ENCODE measurements at regions not wholly inside any gene's neighbourhood (a gene's known extent, or its start where the extent isn't known, plus 50 kb on each side); places are given as distances from the start of the nearest gene placed in this dataset.

DNA sequence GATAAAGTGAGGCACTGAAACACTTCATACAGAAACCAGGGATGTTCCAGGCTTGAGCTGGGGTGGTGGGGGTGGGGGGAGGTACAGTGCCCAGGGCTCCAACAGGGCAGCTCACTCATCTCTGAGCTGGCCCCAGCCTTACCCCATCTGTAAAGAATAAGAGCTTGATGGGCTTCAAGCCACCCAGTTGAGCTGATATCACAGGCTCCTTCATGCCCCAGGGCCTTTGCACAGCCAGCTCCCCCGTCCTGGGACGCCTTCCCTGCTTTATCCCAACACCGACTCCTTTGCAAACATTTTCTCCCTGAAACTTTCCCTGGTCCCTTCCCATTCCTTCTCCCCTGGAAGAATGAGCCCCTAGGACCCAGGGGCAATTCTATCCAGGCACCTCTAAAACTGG is 261.7 kb downstream of the PARN start:
- Mint-ChIP-seq H3K27ac (no peak overlapping the region), H3K4me1 (peaks cover 3% of the 10 kb centered on the region), H3K4me3 (no peak overlapping the region), H3K9me3 (no peaks in the 10 kb centered on the region), H3K27me3 (peaks cover 3% of the 10 kb centered on the region), H3K36me3 (no peaks in the 10 kb centered on the region)
- ATAC-seq (ENCODE audit: low read depth): no peak
- no peak for DNase-seq (ENCODE audit: low spot score in 2 of 2)

DNA sequence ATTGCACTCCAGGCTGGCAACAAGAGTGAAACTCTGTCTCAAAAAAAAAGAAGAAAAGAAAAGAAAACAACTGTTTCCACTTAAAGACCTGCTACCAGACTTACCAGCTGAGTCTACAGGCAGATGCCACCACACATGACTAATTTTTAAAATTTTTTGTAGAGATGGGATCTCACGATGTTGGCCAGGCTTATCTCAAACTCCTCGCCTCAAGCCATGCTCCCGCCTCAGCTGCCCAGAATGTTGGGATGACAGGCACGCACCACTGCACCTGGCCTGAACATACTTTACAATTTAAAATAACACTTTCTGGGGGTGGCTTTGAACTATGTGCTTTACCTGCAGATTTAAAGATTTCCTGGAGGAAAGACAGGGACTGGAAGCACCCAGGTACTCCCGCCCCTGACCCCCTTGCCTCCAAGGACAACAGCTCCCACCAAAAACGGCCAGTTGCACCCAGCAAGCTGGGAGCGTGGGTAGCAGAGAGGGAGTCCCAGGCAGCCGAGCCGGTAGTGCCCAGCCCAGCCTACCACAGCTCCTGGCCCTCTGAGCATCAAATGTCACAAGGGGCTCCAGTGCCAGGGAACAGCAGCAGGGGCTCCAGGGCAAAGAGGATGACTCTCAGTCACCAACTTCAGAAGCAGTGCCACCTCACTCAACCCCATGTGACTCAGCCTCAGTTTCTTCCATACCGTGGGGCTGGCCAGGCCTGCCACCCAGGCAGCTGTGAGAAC is 262.9 kb downstream of the PARN start:
- Mint-ChIP-seq H3K4me3 (no peak overlapping the region), H3K27me3 (peaks cover 3% of the 10 kb centered on the region), H3K27ac (no peak overlapping the region), H3K4me1 (peaks cover 3% of the 10 kb centered on the region), H3K36me3 (no peaks in the 10 kb centered on the region), H3K9me3 (no peaks in the 10 kb centered on the region)
- DNase-seq (ENCODE audit: low spot score in 2 of 2): no peak
- ATAC-seq (ENCODE audit: low read depth): no peak

DNA sequence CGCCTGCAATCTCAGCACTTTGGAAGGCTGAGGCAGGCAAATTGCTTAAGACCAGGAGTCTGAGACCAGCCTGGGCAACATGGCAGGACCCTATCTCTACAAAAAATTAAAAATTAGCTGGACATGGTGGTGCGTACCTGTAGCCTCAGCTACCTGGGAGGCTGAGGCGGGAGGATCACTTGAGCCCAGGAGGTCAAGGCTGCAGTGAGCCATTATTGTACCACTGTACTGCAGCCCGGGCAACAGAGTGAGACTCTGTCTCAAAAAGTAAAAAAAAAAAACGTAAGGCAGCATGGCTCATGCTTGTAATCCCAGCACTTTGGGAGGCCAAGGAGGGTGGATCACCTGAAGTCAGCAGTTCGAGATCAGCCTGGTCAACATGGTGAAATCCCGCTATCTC is 263.6 kb downstream of the PARN start:
- DNase-seq (ENCODE audit: low spot score in 2 of 2): no peak

DNA sequence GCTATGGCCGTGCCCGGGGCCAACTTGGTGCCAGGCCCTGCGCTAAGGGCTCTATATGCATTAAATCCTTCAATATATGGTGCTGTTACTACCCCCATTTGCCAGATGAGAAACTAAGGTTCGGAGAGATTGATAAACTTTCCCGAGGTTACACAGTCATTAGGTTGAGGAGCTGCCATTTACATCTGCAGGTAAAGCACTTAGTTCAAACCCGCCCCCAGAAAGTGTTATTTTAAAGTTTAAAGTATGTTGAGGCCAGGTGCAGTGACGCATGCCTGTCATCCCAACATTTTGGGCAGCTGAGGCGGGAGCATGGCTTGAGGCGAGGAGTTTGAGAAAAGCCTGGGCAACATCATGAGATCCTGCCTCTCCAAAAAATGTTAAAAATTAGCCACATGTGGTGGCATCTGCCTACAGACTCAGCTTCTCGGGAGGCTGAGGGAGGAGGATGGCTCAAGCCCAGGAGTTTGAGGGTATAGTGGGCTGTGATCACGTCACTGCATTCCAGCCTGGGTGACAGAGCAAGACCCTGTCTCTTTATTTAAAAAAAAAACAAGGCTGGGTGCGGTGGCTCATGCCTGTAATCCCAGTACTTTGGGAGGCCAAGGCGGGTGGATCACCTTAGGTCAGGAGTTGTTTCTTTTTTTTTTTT is 264.7 kb downstream of the PARN start:
- no peaks in the 10 kb centered on the region for H3K9me3 Mint-ChIP-seq
- no peaks in the 10 kb centered on the region for H3K36me3 Mint-ChIP-seq
- H3K27ac Mint-ChIP-seq: no peak overlapping the region
- peaks cover 3% of the 10 kb centered on the region for H3K4me1 Mint-ChIP-seq
- peaks cover 3% of the 10 kb centered on the region for H3K27me3 Mint-ChIP-seq
- ATAC-seq (ENCODE audit: low read depth): no peak
- DNase-seq (ENCODE audit: low spot score in 2 of 2): no peak
- H3K4me3 Mint-ChIP-seq: no peak overlapping the region

More for the DNA sequence above, 263.6 kb downstream of the PARN start:
- Mint-ChIP-seq H3K27ac (no peak overlapping the region), H3K4me3 (no peak overlapping the region), H3K36me3 (no peaks in the 10 kb centered on the region), H3K9me3 (no peaks in the 10 kb centered on the region), H3K27me3 (peaks cover 3% of the 10 kb centered on the region), H3K4me1 (peaks cover 3% of the 10 kb centered on the region)
- no peak for ATAC-seq (ENCODE audit: low read depth)

DNA sequence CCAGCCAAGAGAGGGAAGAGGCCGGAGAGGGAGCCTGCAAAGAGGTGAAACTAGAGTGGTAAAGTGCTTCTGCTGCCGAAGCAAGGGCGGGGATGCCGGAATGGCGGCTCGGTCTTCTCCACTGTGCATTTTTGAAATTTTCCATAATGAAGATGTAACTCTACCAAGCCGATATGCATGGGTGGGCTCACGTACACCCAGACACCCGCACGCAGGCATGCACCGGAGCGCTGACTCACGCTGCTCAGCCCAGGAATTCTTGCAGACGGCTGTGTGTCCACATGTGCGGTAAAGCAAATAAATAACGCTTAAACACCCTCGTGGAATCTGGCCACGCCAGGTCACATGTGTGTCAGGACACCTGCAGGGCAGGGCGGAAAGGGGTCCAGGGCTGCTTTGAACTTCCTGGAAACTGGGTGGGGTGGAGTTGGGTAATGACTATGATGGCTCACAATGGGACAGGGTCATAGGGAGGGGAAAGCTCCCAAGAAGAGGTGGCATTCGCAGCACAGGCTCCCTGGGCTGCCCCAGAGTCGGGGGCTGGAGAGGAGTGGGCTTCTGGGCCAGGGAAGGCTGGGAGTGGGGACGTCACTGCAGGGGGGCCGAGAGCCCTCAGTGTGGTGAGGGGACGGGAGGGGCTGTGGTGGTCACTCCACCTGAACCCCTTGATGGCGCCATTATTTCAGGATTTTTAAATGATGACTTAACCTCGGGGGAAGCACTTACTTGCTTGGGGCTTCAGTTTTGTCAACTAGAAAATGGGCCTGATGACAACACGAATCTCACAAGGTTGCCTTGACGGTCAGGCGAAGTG is 265.5 kb downstream of the PARN start:
- no peaks in the 10 kb centered on the region for H3K9me3 Mint-ChIP-seq
- ATAC-seq (ENCODE audit: low read depth) (no peak), DNase-seq (ENCODE audit: low spot score in 2 of 2) (no peak)
- H3K27me3 Mint-ChIP-seq: peaks cover 3% of the 10 kb centered on the region
- H3K36me3 Mint-ChIP-seq: no peaks in the 10 kb centered on the region
- H3K4me3 Mint-ChIP-seq: no peak overlapping the region
- no peak overlapping the region for H3K27ac Mint-ChIP-seq
- peaks cover under 1% of the 10 kb centered on the region for H3K4me1 Mint-ChIP-seq

DNA sequence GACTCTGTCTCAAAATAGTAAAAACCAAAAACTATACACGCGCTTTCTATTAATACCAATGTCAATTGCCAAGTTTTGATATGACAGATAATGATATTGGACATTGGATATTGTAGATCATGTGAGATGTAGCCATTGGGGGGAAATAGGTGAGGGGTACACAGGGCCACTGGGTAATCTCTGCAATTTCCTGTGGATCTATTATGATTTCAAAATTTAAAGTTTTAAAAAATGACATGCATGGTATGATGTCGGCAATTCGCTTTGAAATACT is 266.0 kb downstream of the PARN start:
- H3K9me3 Mint-ChIP-seq: no peaks in the 10 kb centered on the region
- no peak for ATAC-seq (ENCODE audit: low read depth)
- no peak overlapping the region for H3K4me3 Mint-ChIP-seq
- peaks cover 3% of the 10 kb centered on the region for H3K27me3 Mint-ChIP-seq
- H3K36me3 Mint-ChIP-seq: no peaks in the 10 kb centered on the region
- peaks cover 3% of the 10 kb centered on the region for H3K4me1 Mint-ChIP-seq
- no peak overlapping the region for H3K27ac Mint-ChIP-seq
- DNase-seq (ENCODE audit: low spot score in 2 of 2): no peak

DNA sequence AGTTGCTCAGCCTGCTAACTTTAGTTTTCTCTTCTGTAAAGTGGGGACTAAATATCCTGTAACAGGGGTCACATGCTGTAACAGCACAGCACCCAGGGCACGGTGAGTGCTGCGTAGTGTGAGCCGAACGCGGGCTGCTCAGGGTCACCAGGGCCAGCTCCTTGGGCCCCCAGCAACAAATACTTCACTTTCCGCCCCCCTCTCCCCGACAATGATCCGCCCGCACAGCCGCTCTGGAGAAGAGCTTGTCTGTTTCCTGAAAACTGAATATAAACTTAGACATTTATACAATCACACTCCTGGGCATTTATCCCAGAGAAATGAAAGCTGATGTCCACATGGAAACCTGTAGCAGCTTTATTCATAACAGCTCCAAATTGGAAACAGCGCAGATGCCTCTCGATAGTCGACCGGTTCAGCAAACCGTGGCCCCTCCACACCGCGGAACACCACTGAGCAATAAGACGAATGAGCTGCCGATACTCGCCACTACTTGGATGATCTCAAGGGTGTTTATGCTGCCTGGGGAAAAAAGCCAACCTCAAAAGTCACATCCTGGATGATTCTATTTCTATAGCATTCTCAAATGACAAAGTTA is 267.2 kb downstream of the PARN start:
- H3K27me3 Mint-ChIP-seq: peaks cover 3% of the 10 kb centered on the region
- H3K4me3 Mint-ChIP-seq: no peak overlapping the region
- no peaks in the 10 kb centered on the region for H3K36me3 Mint-ChIP-seq
- no peak for DNase-seq (ENCODE audit: low spot score in 2 of 2)
- no peaks in the 10 kb centered on the region for H3K9me3 Mint-ChIP-seq
- peaks cover 8% of the 10 kb centered on the region for H3K4me1 Mint-ChIP-seq
- ATAC-seq (ENCODE audit: low read depth): no peak
- no peak overlapping the region for H3K27ac Mint-ChIP-seq

DNA sequence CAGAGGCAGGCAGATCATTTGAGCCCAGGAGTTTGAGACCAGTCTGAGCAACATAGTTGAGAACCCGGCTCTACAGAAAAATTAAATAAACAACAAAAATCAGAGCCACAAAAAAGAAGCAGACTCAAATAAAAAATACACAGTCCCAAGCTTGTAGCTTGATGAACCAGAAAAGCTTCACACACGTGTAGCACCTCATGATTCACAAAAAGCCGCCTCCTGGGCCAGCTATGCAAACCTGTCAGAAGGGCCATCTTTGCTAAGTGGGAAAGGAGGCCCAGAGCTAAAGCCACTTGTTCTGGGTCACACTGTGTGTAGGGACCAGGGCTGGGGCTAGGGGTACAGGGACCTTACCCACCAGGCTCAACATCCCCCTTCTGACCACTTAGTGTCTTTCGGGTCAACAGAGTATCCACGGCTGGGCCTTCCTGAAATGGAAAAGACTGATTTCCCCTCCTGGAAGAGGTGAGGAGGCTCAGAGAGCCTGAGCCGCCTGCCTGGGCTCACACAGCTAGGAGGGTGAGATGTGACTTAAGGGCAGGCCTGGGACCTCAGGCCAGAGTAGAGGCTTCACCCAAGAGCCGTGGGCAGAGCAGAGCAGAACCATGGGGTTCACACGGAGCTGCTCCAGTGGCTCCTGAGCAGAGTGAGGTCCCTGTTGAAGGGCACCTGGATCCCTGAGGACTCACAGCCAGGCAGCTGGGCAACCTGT is 269.6 kb downstream of the PARN start:
- no peak for DNase-seq (ENCODE audit: low spot score in 2 of 2)
- Mint-ChIP-seq H3K4me1 (peaks cover 9% of the 10 kb centered on the region), H3K4me3 (no peak overlapping the region), H3K27me3 (peaks cover 3% of the 10 kb centered on the region), H3K9me3 (no peaks in the 10 kb centered on the region), H3K36me3 (no peaks in the 10 kb centered on the region), H3K27ac (no peak overlapping the region)
- ATAC-seq (ENCODE audit: low read depth): no peak

DNA sequence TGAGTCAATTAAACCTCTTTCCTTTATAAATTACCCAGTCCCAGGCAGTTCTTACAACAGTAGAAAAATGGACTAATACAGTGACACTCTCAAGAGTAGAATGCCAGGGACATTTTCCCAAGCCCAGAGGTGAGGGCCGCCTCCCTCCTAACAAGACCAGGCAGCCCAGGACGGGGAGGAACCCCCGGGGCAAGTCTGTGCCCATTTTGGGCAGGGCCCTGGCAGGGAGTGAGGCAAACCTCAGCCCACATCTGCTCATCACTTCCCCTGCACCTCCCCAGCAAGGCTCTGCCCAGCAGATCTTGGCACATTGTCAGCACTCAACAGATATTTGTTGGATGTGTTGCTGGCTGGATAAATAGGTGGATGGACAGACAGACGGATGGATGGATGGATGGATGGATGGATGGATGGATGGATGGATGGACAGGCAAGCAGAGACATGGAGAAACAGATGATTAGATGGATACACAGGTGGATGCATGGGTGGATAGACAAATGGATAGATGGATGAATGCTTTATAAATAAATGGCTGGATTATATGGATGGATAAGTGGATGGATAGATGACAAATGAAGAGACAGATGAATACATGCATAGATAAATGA is 271.3 kb downstream of the PARN start:
- ATAC-seq (ENCODE audit: low read depth) (no peak), DNase-seq (ENCODE audit: low spot score in 2 of 2) (no peak)
- H3K27ac Mint-ChIP-seq: no peak overlapping the region
- H3K4me3 Mint-ChIP-seq: no peak overlapping the region
- no peaks in the 10 kb centered on the region for H3K27me3 Mint-ChIP-seq
- H3K4me1 Mint-ChIP-seq: peaks cover 14% of the 10 kb centered on the region
- H3K9me3 Mint-ChIP-seq: no peaks in the 10 kb centered on the region
- H3K36me3 Mint-ChIP-seq: no peaks in the 10 kb centered on the region

DNA sequence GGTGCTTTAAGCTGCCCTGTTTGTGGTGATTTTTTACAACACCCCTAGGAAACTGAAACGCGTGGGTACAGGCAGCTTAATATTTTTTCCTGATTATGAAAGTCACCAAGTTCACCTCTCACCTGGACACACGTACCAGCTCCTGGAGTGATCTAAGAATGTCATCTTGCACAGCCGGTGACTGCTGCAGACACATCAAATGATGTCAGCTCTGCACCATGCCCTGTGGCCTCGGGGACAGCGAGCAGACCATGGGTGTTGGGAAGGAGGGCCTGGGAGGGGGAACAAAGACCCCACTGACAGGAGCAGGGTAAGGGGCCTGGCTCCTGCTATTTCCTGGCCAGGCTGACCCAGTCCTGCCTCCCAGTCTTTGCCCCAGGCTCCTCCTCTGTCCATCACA is 272.7 kb downstream of the PARN start:
- DNase-seq (ENCODE audit: low spot score in 2 of 2) (no peak), ATAC-seq (ENCODE audit: low read depth) (no peak)
- Mint-ChIP-seq H3K27me3 (no peaks in the 10 kb centered on the region), H3K4me3 (no peak overlapping the region), H3K27ac (no peak overlapping the region), H3K36me3 (no peaks in the 10 kb centered on the region), H3K4me1 (peaks cover 17% of the 10 kb centered on the region), H3K9me3 (no peaks in the 10 kb centered on the region)

DNA sequence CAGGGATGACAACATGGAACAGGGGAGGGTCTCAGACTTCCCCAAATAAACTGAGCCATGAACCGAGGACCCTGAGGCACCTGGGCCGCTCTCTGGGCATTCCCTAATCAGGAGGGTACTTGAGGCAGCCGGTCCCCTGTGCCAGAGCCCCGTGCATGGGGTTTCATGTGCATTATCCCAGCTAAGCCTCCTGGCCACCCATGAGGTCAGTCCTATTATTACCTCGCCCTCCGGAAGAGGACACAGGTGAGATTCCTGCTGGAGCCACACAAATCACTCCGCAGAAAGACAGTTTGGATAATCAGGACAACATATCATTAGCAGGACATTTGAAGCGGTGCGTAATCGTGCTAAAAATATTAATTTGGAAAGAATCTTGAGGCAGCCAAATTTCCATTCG is 274.0 kb downstream of the PARN start:
- Mint-ChIP-seq H3K9me3 (no peaks in the 10 kb centered on the region), H3K36me3 (no peaks in the 10 kb centered on the region), H3K4me1 (peaks cover 17% of the 10 kb centered on the region), H3K4me3 (no peak overlapping the region), H3K27ac (no peak overlapping the region), H3K27me3 (no peaks in the 10 kb centered on the region)
- ATAC-seq (ENCODE audit: low read depth): no peak
- DNase-seq (ENCODE audit: low spot score in 2 of 2): no peak

DNA sequence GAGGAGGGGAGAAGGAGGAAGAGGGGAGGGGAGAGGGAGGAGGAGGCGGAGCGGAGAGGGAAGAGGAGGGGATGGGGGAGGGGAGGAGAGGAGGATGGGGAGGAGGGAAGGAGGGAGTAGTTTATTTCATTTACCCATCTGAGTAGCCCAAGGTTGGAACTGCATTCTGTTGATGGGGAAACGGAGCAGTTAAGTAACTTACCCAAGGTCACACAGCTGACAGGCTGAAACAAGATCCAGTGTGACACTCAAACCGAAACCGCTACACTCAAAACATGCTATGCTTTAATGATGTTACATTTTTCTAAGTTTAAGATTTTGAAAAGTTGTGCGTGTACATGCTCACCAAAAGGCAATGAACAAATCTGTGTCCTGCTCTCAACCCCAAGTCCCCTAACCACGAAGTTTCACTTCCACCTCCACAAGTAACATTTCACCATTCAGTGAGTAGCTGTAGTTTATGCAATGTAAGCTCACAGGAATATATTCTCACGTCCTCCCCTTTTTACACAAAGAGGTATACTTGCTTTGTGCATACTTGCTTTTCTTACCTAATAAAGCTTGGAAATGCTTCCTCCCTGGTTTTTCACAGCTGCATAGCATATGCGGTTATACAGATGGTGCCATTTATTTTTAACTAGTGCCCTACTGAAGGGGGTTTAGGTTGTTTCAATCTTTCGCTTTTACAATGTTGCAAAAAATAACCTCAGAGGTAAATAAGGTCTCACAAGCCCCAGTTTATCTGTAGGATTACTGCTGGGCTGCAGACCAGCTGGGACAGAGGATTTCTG is 275.3 kb downstream of the PARN start:
- peak overlapping the region; percentile 46 for H3K4me3 Mint-ChIP-seq
- peaks cover 21% of the 10 kb centered on the region for H3K4me1 Mint-ChIP-seq
- ATAC-seq (ENCODE audit: low read depth) (peak; percentile 93), DNase-seq (ENCODE audit: low spot score in 2 of 2) (peak; percentile 38 to 75)
- H3K27me3 Mint-ChIP-seq: no peaks in the 10 kb centered on the region
- H3K9me3 Mint-ChIP-seq: no peaks in the 10 kb centered on the region
- peak overlapping the region; percentile 54 for H3K27ac Mint-ChIP-seq
- H3K36me3 Mint-ChIP-seq: no peaks in the 10 kb centered on the region

DNA sequence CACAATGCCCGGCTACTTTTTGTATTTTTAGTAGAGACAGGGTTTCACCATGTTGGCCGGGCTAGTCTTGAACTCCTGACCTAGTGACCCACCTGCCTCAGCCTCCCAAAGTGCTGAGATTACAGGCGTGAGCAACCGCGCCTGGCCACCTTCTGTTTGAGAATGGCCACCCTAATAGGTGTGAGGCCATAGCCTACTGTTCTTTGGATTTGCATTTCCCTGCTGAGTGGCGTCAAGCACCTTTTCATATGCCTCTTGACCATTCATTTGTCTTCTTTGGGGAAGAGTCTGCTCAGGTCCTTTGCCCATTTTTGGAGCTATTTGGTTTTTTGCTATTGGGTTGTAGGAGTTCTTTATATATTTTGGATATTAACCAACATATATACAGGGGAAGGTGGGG is 276.7 kb downstream of the PARN start:
- DNase-seq (ENCODE audit: low spot score in 2 of 2): no peak
- H3K27me3 Mint-ChIP-seq: no peaks in the 10 kb centered on the region
- peaks cover 16% of the 10 kb centered on the region for H3K4me1 Mint-ChIP-seq
- H3K4me3 Mint-ChIP-seq: no peak overlapping the region
- no peak for ATAC-seq (ENCODE audit: low read depth)
- no peak overlapping the region for H3K27ac Mint-ChIP-seq
- H3K9me3 Mint-ChIP-seq: no peaks in the 10 kb centered on the region
- H3K36me3 Mint-ChIP-seq: no peaks in the 10 kb centered on the region

All from memory B cell (primary cell).